HFF-Myc (cell line): ENCODE measurements at regions not wholly inside any gene's neighbourhood (a gene's known extent, or its start where the extent isn't known, plus 50 kb on each side); places are given as distances from the start of the nearest gene placed in this dataset.
A peak's percentile ranks its signal among the peaks of the same experiment; 100 is the strongest.

Source experiments
- DNase-seq: peaks from one replicate; pipeline ENCODE4 v3.0.0-alpha.2; 2011; ENCODE audit warnings: low read depth; ENCODE audit errors: extremely low read depth
- H3K4me3 ChIP-seq: replicated peaks from 2 replicates; pipeline ENCODE4 v1.5.1; 2011; ENCODE audit warnings: low read depth, mild to moderate bottlenecking, control low read depth, low read length
- TF ChIP-seq, protein P1 (sequence below): IDR thresholded peaks from 2 replicates; pipeline ENCODE4 v1.5.1; 2012; ENCODE audit warnings: mild to moderate bottlenecking, low read depth, low read length, control low read depth; ENCODE audit errors: missing control alignments

DNA sequence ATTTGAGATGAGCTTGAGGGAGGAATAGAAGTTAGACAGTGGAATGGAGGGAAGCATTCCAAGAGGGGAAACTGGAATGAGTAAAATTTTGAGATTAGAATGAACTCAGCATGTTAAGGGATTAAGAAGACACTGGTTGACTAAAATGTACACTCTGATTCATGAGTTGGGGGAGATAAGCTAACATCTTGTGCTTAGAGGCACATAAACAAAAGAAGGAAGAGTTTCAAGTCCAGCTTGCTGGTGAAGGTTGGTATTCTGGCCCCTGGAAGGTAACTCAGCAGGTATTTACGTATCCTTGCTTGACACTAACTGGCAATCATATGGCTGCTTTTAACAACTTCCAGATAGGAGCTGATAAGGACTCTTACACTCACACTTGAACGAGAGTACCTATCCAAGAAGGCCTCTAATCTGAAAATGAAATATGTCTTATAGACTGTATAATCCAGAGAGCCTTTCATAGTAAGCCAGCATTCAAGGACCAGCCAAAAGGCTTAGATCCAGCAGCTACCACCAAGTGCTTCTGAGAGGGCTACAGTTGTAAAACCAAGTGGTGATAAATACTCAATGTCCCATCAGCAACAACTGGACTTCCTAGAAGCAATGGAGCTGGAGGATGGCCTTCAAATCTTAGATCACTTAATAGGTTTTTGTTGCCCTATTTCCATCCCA lies 149.7 kb upstream of the SERP2 start:
- DNase-seq: no peak
- TF ChIP-seq, protein P1, sequence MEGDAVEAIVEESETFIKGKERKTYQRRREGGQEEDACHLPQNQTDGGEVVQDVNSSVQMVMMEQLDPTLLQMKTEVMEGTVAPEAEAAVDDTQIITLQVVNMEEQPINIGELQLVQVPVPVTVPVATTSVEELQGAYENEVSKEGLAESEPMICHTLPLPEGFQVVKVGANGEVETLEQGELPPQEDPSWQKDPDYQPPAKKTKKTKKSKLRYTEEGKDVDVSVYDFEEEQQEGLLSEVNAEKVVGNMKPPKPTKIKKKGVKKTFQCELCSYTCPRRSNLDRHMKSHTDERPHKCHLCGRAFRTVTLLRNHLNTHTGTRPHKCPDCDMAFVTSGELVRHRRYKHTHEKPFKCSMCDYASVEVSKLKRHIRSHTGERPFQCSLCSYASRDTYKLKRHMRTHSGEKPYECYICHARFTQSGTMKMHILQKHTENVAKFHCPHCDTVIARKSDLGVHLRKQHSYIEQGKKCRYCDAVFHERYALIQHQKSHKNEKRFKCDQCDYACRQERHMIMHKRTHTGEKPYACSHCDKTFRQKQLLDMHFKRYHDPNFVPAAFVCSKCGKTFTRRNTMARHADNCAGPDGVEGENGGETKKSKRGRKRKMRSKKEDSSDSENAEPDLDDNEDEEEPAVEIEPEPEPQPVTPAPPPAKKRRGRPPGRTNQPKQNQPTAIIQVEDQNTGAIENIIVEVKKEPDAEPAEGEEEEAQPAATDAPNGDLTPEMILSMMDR: no peak
- no peak overlapping the region for H3K4me3 ChIP-seq

DNA sequence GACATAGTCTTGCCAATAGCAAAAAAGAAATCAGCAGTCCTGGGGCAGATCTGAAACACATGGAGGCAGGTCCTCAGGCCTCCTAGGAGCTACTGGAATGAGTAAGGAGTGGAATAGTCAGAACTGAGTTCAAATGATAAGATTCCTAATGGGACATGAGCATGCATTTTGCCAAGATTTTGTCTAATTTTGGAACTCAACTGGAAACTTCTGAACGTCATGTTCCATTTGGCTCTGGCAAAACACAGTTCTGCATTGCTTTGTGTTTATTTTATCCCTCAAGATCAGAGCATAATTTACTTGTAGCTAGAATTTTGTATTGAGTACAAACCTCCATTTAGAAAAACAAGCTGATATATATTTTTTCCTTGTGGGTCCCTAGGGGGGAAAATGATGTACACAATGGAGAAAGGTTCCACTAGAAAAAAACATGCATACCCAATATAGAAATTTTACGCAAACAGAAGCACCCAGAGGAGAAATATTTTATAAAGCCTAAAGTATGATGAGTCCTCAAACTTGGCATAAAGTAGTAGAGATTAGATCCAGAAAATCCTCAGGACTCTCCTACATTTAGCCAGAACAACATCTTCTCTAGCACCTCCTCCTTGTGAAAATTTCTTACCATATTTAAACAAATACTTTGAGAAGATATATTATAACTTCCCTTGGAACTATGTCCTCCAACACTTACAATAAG lies 149.0 kb upstream of the SERP2 start:
- no peak overlapping the region for H3K4me3 ChIP-seq
- no peak for DNase-seq
- TF ChIP-seq, protein P1: no peak

DNA sequence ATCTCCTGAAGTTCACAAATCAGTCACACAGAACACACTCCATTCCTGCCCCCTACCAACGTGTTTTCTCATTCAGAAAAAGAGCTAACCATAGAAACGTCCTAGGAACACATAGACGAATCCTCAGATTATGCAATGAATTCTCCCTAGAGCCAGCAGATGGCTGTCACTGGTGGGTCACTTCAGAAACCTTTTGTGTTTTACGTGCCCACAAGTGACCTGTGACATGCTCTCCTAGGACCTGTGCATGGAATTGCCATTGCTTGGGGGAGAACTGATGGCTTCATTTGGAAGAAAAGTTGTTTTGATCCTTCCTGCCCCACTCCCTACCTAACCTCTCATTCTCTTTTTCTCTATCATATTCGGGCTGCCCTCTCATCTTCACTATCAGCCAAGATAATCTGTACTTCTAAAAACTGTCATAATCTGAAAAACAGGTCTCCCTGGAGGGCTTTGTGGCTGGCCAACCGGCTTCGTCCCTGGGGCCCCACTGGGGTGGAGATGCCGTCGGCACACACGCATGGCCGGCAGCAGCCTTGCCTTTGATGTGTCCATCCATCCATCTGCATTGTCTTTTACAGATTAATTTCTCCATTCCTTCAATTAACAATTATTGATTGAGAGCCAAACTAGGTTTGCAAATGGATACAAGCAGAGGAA lies 144.1 kb upstream of the SERP2 start:
- TF ChIP-seq, protein P1: no peak
- H3K4me3 ChIP-seq: no peak overlapping the region
- DNase-seq: no peak

GRCh38 chr13:44230071-44230470 lies 143.6 kb upstream of the SERP2 start:
- no peak for DNase-seq
- TF ChIP-seq, protein P1: no peak
- H3K4me3 ChIP-seq: no peak overlapping the region

DNA sequence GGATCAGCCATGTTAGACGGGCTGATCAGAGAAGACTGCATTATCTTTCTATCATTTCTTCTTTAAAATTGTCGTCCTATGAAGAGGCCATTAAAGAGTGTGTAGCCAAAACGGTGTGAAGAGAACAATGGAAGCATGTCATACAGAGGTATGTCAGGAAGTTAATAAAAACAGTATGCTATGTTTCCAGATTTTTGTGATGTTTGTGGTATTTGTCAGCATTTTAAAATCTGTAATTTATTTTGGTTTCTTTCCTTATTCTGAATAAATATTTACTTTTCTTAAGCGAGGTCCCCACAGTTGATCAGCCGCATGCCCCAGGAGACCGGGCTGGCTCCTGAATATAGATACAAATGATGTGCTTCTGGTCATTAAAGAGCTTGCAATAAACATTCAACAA lies 142.9 kb upstream of the SERP2 start:
- no peak overlapping the region for H3K4me3 ChIP-seq
- DNase-seq: no peak
- TF ChIP-seq, protein P1: no peak

DNA sequence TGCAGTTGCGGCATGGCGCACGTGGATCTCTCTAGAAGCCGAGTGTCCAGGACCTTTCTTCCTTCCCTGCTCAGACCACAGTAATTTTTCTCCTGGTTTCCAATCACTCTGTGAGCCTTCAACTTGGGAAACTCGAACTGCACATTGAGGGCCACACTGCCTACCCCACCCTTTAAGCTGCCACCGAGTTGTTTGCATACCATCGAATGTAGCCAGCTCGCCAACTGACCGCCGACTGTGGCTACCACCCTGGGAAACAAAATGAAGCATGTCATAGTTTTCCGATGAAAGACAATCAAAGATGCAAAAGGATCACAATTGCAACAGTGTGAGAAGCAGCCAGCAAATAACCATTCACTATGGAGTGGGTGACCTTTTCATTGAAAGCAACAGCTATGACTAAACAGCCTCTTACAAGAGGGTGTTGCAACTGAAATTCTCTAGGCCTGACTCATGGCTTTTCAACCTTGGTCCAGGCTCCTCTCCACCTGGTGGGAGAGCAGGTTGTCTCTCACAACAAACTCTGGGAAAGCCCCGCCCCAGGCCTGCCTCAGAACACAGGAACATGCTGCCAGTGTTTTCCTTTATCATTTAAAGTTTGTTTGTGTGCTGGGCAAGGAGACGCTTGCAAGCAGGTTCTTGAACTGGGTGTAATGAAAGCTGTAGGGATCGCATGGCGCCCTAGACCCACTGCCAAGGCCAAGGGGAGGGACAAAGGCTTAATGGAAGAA lies 141.7 kb upstream of the SERP2 start:
- DNase-seq: peak; percentile 51
- H3K4me3 ChIP-seq: no peak overlapping the region
- TF ChIP-seq, protein P1: no peak
